ENCODE measurements at regions not wholly inside any gene's neighbourhood (a gene's known extent, or its start where the extent isn't known, plus 50 kb on each side); places are given as distances from the start of the nearest gene placed in this dataset.

DNA sequence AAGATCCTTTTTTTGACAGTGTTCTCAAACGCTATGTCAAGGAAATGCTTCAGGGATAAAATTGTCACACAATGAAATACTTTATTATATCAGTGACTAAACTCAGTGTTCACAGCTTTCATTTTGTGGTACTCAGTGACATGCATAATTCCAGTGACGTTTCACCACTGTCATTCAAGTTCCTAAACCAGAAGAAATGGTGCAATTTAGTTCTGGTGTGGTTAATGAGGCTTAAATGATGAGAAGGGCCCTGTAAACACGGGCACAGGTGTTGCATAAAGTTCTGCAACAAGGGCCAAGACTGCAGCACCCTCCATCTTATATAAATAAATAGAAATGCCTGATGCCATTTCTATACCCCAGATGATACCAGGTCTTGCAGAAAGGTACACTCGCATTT is 1247.1 kb downstream of the GATA3 start:
- in situ Hi-C loops (cut with MboI; ENCODE audit: low pct_unique_long_range_greater_than_20kb, low sequenced_read_pairs, unreplicated experiment) = no loop called here
- TF ChIP-seq, protein P1, sequence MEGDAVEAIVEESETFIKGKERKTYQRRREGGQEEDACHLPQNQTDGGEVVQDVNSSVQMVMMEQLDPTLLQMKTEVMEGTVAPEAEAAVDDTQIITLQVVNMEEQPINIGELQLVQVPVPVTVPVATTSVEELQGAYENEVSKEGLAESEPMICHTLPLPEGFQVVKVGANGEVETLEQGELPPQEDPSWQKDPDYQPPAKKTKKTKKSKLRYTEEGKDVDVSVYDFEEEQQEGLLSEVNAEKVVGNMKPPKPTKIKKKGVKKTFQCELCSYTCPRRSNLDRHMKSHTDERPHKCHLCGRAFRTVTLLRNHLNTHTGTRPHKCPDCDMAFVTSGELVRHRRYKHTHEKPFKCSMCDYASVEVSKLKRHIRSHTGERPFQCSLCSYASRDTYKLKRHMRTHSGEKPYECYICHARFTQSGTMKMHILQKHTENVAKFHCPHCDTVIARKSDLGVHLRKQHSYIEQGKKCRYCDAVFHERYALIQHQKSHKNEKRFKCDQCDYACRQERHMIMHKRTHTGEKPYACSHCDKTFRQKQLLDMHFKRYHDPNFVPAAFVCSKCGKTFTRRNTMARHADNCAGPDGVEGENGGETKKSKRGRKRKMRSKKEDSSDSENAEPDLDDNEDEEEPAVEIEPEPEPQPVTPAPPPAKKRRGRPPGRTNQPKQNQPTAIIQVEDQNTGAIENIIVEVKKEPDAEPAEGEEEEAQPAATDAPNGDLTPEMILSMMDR (IDR thresholded peaks at IDR 0.05; ENCODE audit: extremely low read depth, insufficient read depth, missing control alignments) = no peak
- DNase-seq (ENCODE audit: low spot score) = no peak

DNA sequence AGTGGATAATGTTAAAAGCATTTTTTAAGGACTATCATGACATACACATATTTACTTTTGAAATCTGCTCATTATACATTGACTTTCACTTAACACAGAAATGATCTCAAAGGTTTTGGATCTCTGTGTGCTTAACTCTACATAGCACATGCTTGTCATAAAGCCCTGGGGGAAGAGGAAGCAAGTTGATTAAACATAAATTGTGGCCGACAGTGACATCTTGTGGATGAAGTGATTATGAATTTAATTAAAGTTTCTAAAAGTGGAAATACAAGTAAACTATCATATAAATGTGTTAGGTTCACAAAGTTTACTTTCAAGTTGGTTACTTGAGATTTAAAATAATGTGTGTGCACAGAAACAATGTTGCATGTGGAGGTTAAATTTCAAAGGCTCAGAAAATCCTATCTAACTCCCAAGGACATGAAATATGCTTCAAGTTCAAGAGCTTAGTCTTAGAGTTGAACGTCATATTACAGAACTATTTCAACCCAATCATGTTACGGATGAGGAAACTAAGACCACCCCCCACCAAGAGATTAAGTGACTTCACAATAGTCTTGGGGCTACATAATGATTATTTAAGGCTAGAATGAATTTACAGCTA is 1247.8 kb downstream of the GATA3 start:
- TF ChIP-seq, protein P1 (IDR thresholded peaks at IDR 0.05; ENCODE audit: extremely low read depth, insufficient read depth, missing control alignments) = peak; percentile 31
- in situ Hi-C loops (cut with MboI; ENCODE audit: low pct_unique_long_range_greater_than_20kb, low sequenced_read_pairs, unreplicated experiment) = no loop called here
- DNase-seq (ENCODE audit: low spot score) = peak; percentile 9

DNA sequence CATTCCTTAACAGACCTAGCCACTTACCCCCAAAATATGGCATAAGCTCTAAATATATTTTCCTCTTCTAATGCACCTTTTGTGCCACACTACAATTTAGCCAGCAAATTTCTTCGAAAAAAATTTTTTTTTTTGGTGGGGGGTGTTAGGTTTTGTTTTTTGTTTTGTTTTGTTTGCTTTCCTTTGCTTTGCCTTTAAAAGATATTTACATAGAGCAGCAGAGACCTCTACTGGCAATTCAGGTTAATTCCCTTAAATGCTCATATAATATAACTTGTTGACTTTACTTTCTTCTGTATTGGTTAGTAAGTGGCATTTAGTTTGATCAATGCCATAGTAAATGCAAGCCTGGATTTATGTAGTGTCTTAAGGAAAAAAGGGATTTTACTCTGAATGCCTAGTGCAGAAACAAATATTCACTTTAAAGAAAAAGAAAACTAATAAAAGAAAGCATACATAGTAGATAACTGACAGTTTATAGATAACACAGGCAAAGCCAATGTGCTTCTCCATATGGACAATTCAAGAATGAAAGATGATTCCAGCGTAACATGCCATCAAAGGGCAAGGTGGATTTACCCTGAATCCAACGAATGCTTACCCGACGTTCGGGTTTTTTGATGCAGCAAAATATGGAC is 1250.6 kb downstream of the GATA3 start:
- in situ Hi-C loops (cut with MboI; ENCODE audit: low pct_unique_long_range_greater_than_20kb, low sequenced_read_pairs, unreplicated experiment) = no loop called here
- no peak for DNase-seq (ENCODE audit: low spot score)
- TF ChIP-seq, protein P1 (IDR thresholded peaks at IDR 0.05; ENCODE audit: extremely low read depth, insufficient read depth, missing control alignments) = peak; percentile 57

DNA sequence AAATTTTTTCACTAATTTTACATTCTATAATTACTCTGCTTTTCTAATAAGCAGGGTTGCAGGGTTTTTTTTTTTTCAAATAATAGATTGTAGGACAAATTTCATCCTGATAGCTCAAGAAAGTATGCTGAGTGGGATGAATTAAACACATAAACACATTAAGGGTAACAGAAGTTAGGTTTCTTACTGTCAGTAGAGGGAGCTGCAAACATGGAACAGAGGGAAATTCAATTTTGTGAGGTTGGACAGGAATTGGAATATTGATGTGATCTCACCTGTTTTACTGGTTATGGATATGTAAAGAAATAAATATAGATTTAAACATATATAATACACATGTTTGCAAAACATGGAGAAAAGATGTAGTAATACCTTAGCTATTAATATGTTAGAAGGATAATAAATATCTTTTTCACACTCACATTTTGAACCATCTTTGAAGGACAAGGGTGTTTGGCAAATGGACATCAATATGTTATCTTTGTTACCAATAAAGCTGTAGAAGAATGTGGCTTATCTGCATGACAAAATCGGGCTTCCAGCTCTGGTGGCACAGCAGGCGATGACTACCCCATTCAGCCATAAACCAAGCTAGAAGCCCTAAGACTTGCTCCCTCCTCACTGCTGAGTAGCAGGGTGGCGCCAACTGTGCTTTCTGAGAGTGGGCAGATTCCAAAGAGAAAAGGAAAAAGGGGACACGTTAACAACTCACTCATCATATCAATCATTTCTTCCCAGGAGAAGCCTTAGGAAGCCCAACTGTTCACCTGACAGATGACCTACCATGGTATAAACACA is 1257.4 kb downstream of the GATA3 start:
- DNase-seq (ENCODE audit: low spot score) = no peak
- in situ Hi-C loops (cut with MboI; ENCODE audit: low pct_unique_long_range_greater_than_20kb, low sequenced_read_pairs, unreplicated experiment) = no loop called here
- TF ChIP-seq, protein P1 (IDR thresholded peaks at IDR 0.05; ENCODE audit: extremely low read depth, insufficient read depth, missing control alignments) = no peak

DNA sequence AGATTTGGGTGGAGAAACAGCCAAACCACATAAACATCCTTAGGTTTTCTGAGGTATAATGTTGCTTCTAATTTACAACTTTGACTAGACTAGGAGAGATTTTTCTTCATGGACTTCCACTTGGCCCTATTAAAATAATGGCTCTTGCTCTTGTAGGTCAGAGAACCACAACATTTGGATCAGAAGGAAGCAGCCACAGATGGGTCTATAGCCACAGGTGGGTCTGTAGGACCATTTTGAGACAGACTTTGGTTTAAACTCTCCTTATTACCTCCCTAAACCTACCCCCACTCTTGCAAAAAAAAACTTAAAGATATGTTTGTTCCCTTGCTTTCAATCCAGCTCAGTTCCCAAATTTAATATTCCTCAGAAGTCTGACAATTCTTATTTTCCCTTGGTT is 1260.8 kb downstream of the GATA3 start:
- in situ Hi-C loops (cut with MboI; ENCODE audit: low pct_unique_long_range_greater_than_20kb, low sequenced_read_pairs, unreplicated experiment) = no loop called here

DNA sequence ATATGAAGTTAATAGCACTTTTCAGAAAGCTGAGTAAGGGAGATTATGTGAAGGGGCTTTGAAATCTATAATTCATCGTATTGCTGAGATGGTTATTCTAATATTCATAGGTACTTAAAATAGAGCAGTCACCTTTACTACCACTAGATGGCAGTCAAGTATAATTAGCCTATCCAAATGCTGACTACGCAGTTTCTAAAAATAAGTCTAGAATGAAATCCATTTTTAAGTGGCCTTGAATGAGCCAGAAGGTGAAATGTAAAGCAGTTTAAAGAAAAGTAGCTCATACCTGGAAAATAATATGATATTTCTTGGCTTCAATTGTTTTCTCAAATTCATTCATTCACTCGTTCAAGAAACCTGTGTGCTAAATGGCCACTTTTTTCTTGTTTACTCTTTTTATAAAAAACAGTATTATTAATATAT is 1277.1 kb downstream of the GATA3 start:
- in situ Hi-C loops (cut with MboI; ENCODE audit: low pct_unique_long_range_greater_than_20kb, low sequenced_read_pairs, unreplicated experiment) = no loop called here
- peak; percentile 54 for DNase-seq (ENCODE audit: low spot score)

More for the DNA sequence above, 1260.8 kb downstream of the GATA3 start:
- TF ChIP-seq, protein P1 (IDR thresholded peaks at IDR 0.05; ENCODE audit: extremely low read depth, insufficient read depth, missing control alignments) = no peak
- DNase-seq (ENCODE audit: low spot score) = no peak

More for the DNA sequence above, 1277.1 kb downstream of the GATA3 start:
- TF ChIP-seq, protein P1 (IDR thresholded peaks at IDR 0.05; ENCODE audit: extremely low read depth, insufficient read depth, missing control alignments) = peak; percentile 65

All from GM13977 (cell line).